DOHH2 (cell line): ENCODE measurements at regions not wholly inside any gene's neighbourhood (a gene's known extent, or its start where the extent isn't known, plus 50 kb on each side); places are given as distances from the start of the nearest gene placed in this dataset.

Source experiments
- H3F3A ChIP-seq: fragments of 200-600 bp; sonication (generic), shearing (Covaris generic); 2 replicates; pipeline ENCODE4 v1.6.0; 2016; ENCODE audit warnings: antibody characterized with exemption, mild to moderate bottlenecking; ENCODE audit not compliant: control insufficient read depth, insufficient read depth
- H3K27ac ChIP-seq: fragments of 200-600 bp; sonication (generic); 2 replicates; pipeline ENCODE4 v1.5.1; 2014; ENCODE audit warnings: low read depth, mild to moderate bottlenecking, low read length, moderate library complexity
- H3K27me3 ChIP-seq: fragments of 200-600 bp; sonication (generic); 2 replicates; pipeline ENCODE4 v1.6.1; 2014; ENCODE audit warnings: mild to moderate bottlenecking, low read length, mixed read lengths; ENCODE audit not compliant: control insufficient read depth
- H3K36me3 ChIP-seq: fragments of 200-600 bp; sonication (generic); 2 replicates; pipeline ENCODE4 v1.6.1; 2014; ENCODE audit warnings: mild to moderate bottlenecking, low read length, moderate library complexity, mixed read lengths; ENCODE audit not compliant: control insufficient read depth
- H3K4me1 ChIP-seq: fragments of 200-600 bp; sonication (generic); 2 replicates; pipeline ENCODE4 v1.6.1; 2014; ENCODE audit warnings: mild to moderate bottlenecking, low read length, mixed read lengths; ENCODE audit not compliant: control insufficient read depth
- H3K4me2 ChIP-seq: fragments of 200-600 bp; sonication (generic); 2 replicates; pipeline ENCODE4 v1.6.0; 2014; ENCODE audit warnings: mild to moderate bottlenecking, low read length, moderate library complexity
- H3K4me3 ChIP-seq: fragments of 200-600 bp; sonication (generic); 2 replicates; pipeline ENCODE4 v1.5.1; 2014; ENCODE audit warnings: mild to moderate bottlenecking, low read length, mixed read lengths
- H3K79me2 ChIP-seq: fragments of 200-600 bp; sonication (generic); 2 replicates; pipeline ENCODE4 v1.6.1; 2014; ENCODE audit warnings: mild to moderate bottlenecking, low read length, mixed read lengths; ENCODE audit not compliant: control insufficient read depth
- H3K9me2 ChIP-seq: fragments of 200-600 bp; sonication (generic); replicated peaks from 2 replicates; pipeline ENCODE4 v1.6.1; 2014; ENCODE audit warnings: mild to moderate bottlenecking, low read length, mixed read lengths; ENCODE audit not compliant: control insufficient read depth
- H3K9me3 ChIP-seq: fragments of 200-600 bp; sonication (generic); 2 replicates; pipeline ENCODE4 v1.6.1; 2014; ENCODE audit warnings: antibody characterized with exemption, low read length, mixed read lengths; ENCODE audit not compliant: control insufficient read depth, insufficient read depth
- H4K20me1 ChIP-seq: fragments of 200-600 bp; sonication (generic); 2 replicates; pipeline ENCODE4 v1.6.0; 2014; ENCODE audit warnings: low read depth, mild to moderate bottlenecking, antibody characterized with exemption, low read length, moderate library complexity; ENCODE audit not compliant: control insufficient read depth, insufficient read depth
- EZH2phosphoT487 ChIP-seq: fragments of 200-600 bp; sonication (generic); IDR thresholded peaks from 2 replicates; pipeline ENCODE4 v1.6.1; 2017; ENCODE audit warnings: borderline replicate concordance, mild to moderate bottlenecking, antibody characterized with exemption, low read length, moderate library complexity, mixed read lengths
- TF ChIP-seq, protein P1 (sequence below): fragments of 200-600 bp; sonication (generic); IDR thresholded peaks from one replicate; pipeline ENCODE4 v1.5.1; 2014; ENCODE audit warnings: antibody characterized with exemption, mild to moderate bottlenecking, low read depth, low read length; ENCODE audit not compliant: poor library complexity, severe bottlenecking

DNA sequence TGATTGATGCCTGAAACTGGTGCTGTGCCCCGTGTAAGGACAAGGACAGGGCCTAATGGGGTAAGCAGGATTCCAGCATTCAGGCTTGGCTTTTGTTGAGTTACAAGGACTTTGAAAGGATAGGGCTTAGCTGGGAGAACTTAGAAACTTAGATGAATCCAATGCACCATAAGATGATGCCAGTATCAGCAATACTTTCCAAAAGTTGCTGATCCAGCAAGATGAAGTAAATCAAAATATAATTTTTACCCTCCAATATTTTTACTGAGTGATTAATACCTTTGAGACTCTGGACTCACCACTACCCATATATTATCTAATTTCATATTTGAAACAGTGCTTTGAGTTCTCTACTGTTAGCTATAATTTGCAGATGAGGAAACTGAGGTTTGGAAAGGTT is 354.5 kb upstream of the ATP5MC3 start:
- Histone ChIP-seq H3K9me2 (no peaks in the 10 kb centered on the region), H3K4me1 (no peaks in the 10 kb centered on the region), H3K27ac (no peak overlapping the region), H3K79me2 (no peaks in the 10 kb centered on the region), H3F3A (no peaks in the 10 kb centered on the region), H3K4me2 (no peak overlapping the region), H4K20me1 (no peaks in the 10 kb centered on the region), H3K27me3 (no peaks in the 10 kb centered on the region), H3K9me3 (no peaks in the 10 kb centered on the region), H3K36me3 (no peaks in the 10 kb centered on the region), H3K4me3 (no peak overlapping the region)
- TF ChIP-seq EZH2phosphoT487, result no peak
- TF ChIP-seq, protein P1, sequence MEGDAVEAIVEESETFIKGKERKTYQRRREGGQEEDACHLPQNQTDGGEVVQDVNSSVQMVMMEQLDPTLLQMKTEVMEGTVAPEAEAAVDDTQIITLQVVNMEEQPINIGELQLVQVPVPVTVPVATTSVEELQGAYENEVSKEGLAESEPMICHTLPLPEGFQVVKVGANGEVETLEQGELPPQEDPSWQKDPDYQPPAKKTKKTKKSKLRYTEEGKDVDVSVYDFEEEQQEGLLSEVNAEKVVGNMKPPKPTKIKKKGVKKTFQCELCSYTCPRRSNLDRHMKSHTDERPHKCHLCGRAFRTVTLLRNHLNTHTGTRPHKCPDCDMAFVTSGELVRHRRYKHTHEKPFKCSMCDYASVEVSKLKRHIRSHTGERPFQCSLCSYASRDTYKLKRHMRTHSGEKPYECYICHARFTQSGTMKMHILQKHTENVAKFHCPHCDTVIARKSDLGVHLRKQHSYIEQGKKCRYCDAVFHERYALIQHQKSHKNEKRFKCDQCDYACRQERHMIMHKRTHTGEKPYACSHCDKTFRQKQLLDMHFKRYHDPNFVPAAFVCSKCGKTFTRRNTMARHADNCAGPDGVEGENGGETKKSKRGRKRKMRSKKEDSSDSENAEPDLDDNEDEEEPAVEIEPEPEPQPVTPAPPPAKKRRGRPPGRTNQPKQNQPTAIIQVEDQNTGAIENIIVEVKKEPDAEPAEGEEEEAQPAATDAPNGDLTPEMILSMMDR, result no peak

DNA sequence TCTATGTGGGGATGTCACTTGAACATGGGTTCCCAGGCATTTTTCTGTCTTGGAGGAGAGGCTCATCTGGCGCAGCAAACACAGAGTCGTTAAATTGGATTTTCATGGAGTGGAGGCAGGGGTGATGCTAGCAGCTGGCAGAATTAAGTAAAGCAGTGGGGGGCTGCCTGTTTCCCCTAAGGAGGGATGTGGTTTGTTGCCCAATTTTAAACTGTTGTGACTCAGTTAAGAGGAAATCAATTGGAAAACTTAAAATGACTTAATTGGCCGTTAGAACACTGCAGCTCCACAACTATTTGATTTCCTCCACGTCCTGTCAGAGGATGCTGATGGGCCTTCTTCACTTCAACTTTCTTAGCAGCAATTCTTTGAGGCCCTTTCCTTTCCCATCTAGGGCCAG is 354.1 kb upstream of the ATP5MC3 start:
- no peaks in the 10 kb centered on the region for H4K20me1 ChIP-seq
- H3K27ac ChIP-seq, result no peak overlapping the region
- no peaks in the 10 kb centered on the region for H3K79me2 ChIP-seq
- H3K9me2 ChIP-seq, result no peaks in the 10 kb centered on the region
- no peak for TF ChIP-seq EZH2phosphoT487
- TF ChIP-seq, protein P1, result no peak
- H3K4me2 ChIP-seq, result no peak overlapping the region
- H3K4me1 ChIP-seq, result no peaks in the 10 kb centered on the region
- H3K36me3 ChIP-seq, result no peaks in the 10 kb centered on the region
- H3F3A ChIP-seq, result no peaks in the 10 kb centered on the region
- H3K27me3 ChIP-seq, result no peaks in the 10 kb centered on the region
- H3K9me3 ChIP-seq, result no peaks in the 10 kb centered on the region
- H3K4me3 ChIP-seq, result no peak overlapping the region

DNA sequence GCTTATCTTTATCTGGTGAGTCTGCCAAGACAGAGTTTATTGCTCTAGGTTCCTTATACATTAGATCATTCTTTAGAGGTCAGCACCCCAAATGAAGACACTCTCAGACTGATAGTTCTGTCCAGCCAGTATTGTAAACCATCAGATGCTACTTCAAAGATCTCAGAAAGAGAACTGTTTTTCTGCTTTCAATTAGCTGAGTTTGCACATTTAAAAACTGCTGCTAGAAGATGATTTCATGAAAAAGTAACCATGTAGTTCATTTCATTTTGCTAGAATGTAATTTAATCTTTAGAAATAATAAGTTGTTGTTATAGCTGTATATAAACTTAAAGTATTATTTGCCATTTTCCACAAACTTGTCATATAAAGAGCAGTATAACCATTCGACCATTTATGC is 344.5 kb upstream of the ATP5MC3 start:
- H3K9me2 ChIP-seq, result no peaks in the 10 kb centered on the region
- no peaks in the 10 kb centered on the region for H4K20me1 ChIP-seq
- no peak overlapping the region for H3K4me3 ChIP-seq
- no peaks in the 10 kb centered on the region for H3K4me1 ChIP-seq
- no peak for TF ChIP-seq EZH2phosphoT487
- TF ChIP-seq, protein P1, result no peak
- H3K27ac ChIP-seq, result no peak overlapping the region
- no peak overlapping the region for H3K4me2 ChIP-seq
- no peaks in the 10 kb centered on the region for H3K36me3 ChIP-seq
- H3K79me2 ChIP-seq, result no peaks in the 10 kb centered on the region
- H3K27me3 ChIP-seq, result no peaks in the 10 kb centered on the region
- no peaks in the 10 kb centered on the region for H3F3A ChIP-seq
- no peaks in the 10 kb centered on the region for H3K9me3 ChIP-seq

DNA sequence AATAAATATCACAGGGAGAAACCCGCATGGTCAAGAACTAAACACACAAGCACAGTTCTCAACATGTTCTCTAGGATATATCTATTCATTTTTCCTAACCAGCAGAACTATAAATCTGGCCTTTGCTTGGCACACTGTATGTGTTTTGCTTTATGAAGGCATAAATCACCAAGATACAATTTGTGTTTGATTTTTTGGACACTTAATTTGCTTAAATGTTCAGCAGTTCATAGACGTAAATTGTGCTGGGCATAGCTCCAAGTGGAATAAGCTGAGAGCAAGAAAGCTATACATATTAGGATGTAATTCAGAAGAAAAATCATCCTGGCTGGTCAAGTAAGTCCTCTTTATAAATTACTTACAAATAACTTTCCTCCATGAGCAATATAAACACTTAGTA is 341.5 kb upstream of the ATP5MC3 start:
- Histone ChIP-seq H3K9me2 (no peaks in the 10 kb centered on the region), H3K27me3 (no peaks in the 10 kb centered on the region), H3K27ac (no peak overlapping the region), H3K4me1 (no peaks in the 10 kb centered on the region), H3K9me3 (no peaks in the 10 kb centered on the region), H3K4me3 (no peak overlapping the region), H3F3A (no peaks in the 10 kb centered on the region), H3K4me2 (no peak overlapping the region), H3K79me2 (no peaks in the 10 kb centered on the region), H4K20me1 (no peaks in the 10 kb centered on the region), H3K36me3 (no peaks in the 10 kb centered on the region)
- TF ChIP-seq, protein P1, result no peak
- TF ChIP-seq EZH2phosphoT487, result no peak
